H9 (cell line): ENCODE measurements at regions not wholly inside any gene's neighbourhood (a gene's known extent, or its start where the extent isn't known, plus 50 kb on each side); places are given as distances from the start of the nearest gene placed in this dataset.

Experiments
- DNase-seq: peaks from one replicate; pipeline ENCODE4 v3.0.0-alpha.2; 2017
- H2AFZ ChIP-seq: one replicate; pipeline ENCODE4 v1.6.1; 2013; ENCODE audit warnings: mild to moderate bottlenecking, low read length, control low read depth, moderate library complexity
- H2AK5ac ChIP-seq: 2 replicates; pipeline ENCODE4 v1.6.1; 2013; ENCODE audit warnings: low read length, control low read depth, mixed read lengths; ENCODE audit not compliant: insufficient read length
- H2BK120ac ChIP-seq: one replicate; pipeline ENCODE4 v1.6.1; 2013; ENCODE audit warnings: low read depth, mild to moderate bottlenecking, low read length, control low read depth, inconsistent platforms; ENCODE audit not compliant: poor library complexity, severe bottlenecking
- H2BK12ac ChIP-seq: 2 replicates; pipeline ENCODE4 v1.6.1; 2013; ENCODE audit warnings: low read length, control low read depth, mixed read lengths, low read depth; ENCODE audit not compliant: insufficient read length
- H2BK15ac ChIP-seq: 2 replicates; pipeline ENCODE4 v1.6.1; 2013; ENCODE audit warnings: low read depth, low read length, control low read depth
- H2BK20ac ChIP-seq: one replicate; pipeline ENCODE4 v1.6.1; 2013; ENCODE audit warnings: low read depth, mild to moderate bottlenecking, low read length, control low read depth, inconsistent platforms; ENCODE audit not compliant: poor library complexity, severe bottlenecking
- H2BK5ac ChIP-seq: 2 replicates; pipeline ENCODE4 v1.6.1; 2013; ENCODE audit warnings: low read length, control low read depth, mixed read lengths; ENCODE audit not compliant: insufficient read length
- H3K14ac ChIP-seq: 2 replicates; pipeline ENCODE4 v1.6.1; 2013; ENCODE audit warnings: low read length, control low read depth; ENCODE audit not compliant: insufficient read depth
- H3K18ac ChIP-seq: 2 replicates; pipeline ENCODE4 v1.6.1; 2013; ENCODE audit warnings: low read depth, mild to moderate bottlenecking, mixed read lengths, low read length, control low read depth; ENCODE audit not compliant: insufficient read length
- H3K23ac ChIP-seq: 2 replicates; pipeline ENCODE4 v1.6.1; 2013; ENCODE audit warnings: low read length, control low read depth, mixed read lengths, low read depth; ENCODE audit not compliant: insufficient read length
- H3K23me2 ChIP-seq: 2 replicates; pipeline ENCODE4 v1.6.1; 2013; ENCODE audit warnings: low read depth, mild to moderate bottlenecking, mixed read lengths, low read length, control low read depth; ENCODE audit not compliant: insufficient read length, poor library complexity, severe bottlenecking
- H3K27ac ChIP-seq: 2 replicates; pipeline ENCODE4 v1.5.1; 2013; ENCODE audit warnings: low read length, control low read depth, mixed read lengths, low read depth; ENCODE audit not compliant: insufficient read length
- H3K27me3 ChIP-seq: 2 replicates; pipeline ENCODE4 v1.6.1; 2013; ENCODE audit warnings: low read length, control low read depth, inconsistent platforms; ENCODE audit not compliant: insufficient read depth
- H3K4ac ChIP-seq: 2 replicates; pipeline ENCODE4 v1.6.1; 2013; ENCODE audit warnings: low read depth, mild to moderate bottlenecking, control low read depth, inconsistent platforms, low read length, moderate library complexity
- H3K4me1 ChIP-seq: 2 replicates; pipeline ENCODE4 v1.6.1; 2013; ENCODE audit warnings: low read length, control low read depth, inconsistent platforms; ENCODE audit not compliant: insufficient read depth
- H3K4me2 ChIP-seq: 2 replicates; pipeline ENCODE4 v1.6.1; 2013; ENCODE audit warnings: low read length, control low read depth, mixed read lengths; ENCODE audit not compliant: insufficient read length, insufficient read depth
- H3K56ac ChIP-seq: 2 replicates; pipeline ENCODE4 v1.6.1; 2013; ENCODE audit warnings: low read depth, mild to moderate bottlenecking, mixed read lengths, low read length, control low read depth; ENCODE audit not compliant: insufficient read length
- H3K79me1 ChIP-seq: 2 replicates; pipeline ENCODE4 v1.6.1; 2013; ENCODE audit warnings: low read depth, mild to moderate bottlenecking, moderate library complexity, low read length, control low read depth, inconsistent platforms; ENCODE audit not compliant: insufficient read depth, poor library complexity, severe bottlenecking
- H3K79me2 ChIP-seq: 2 replicates; pipeline ENCODE4 v1.6.1; 2013; ENCODE audit warnings: low read length, control low read depth, inconsistent platforms; ENCODE audit not compliant: insufficient read depth
- H3K9ac ChIP-seq: 2 replicates; pipeline ENCODE4 v1.6.1; 2013; ENCODE audit warnings: low read length, control low read depth, mixed read lengths; ENCODE audit not compliant: insufficient read length; ENCODE audit errors: extremely low read depth
- H3K9me3 ChIP-seq: one replicate; pipeline ENCODE4 v1.6.1; 2013; ENCODE audit warnings: low read depth, low read length, inconsistent platforms; ENCODE audit not compliant: control insufficient read depth
- H3T11ph ChIP-seq: one replicate; pipeline ENCODE4 v1.6.1; 2013; ENCODE audit warnings: mild to moderate bottlenecking, low read length, control low read depth, inconsistent platforms
- H4K20me1 ChIP-seq: one replicate; pipeline ENCODE4 v1.6.1; 2013; ENCODE audit not compliant: control insufficient read depth, insufficient read length, insufficient read depth
- H4K5ac ChIP-seq: 2 replicates; pipeline ENCODE4 v1.6.1; 2013; ENCODE audit warnings: low read depth, mild to moderate bottlenecking, mixed read lengths, low read length, control low read depth; ENCODE audit not compliant: insufficient read length
- H4K8ac ChIP-seq: replicated peaks from 2 replicates; pipeline ENCODE4 v1.6.1; 2013; ENCODE audit warnings: low read length, control low read depth, mixed read lengths, low read depth; ENCODE audit not compliant: insufficient read length
- H4K91ac ChIP-seq: 2 replicates; pipeline ENCODE4 v1.6.1; 2013; ENCODE audit warnings: low read depth, mild to moderate bottlenecking, moderate library complexity, mixed read lengths, low read length, control low read depth; ENCODE audit not compliant: insufficient read length
- H3K27ac Mint-ChIP-seq, 3 experiments: 2 replicates in 2 of 3; 3 replicates in 1 of 3; pipeline ENCODE4 v1.8.0; 2020 to 2021; ENCODE audit warnings: mixed read lengths in 3 of 3, mild to moderate bottlenecking in 1 of 3, moderate library complexity in 1 of 3
- H3K27me3 Mint-ChIP-seq: 2 replicates; pipeline ENCODE4 v1.8.0; 2021; ENCODE audit warnings: low read depth, mild to moderate bottlenecking, moderate library complexity, mixed read lengths
- H3K36me3 Mint-ChIP-seq, 3 experiments: 2 replicates in 2 of 3; 3 replicates in 1 of 3; pipeline ENCODE4 v1.8.0; 2020 to 2021; ENCODE audit warnings: low read depth in 3 of 3, mixed read lengths in 3 of 3; ENCODE audit not compliant: insufficient read depth in 1 of 3
- H3K4me1 Mint-ChIP-seq, 2 experiments: 2 replicates each; pipeline ENCODE4 v1.8.0; 2020; ENCODE audit warnings: mixed read lengths in 2 of 2
- H3K4me3 Mint-ChIP-seq, 2 experiments: 2 replicates in 1 of 2; 3 replicates in 1 of 2; pipeline ENCODE4 v1.8.0; 2020 to 2021; ENCODE audit warnings: mild to moderate bottlenecking in 2 of 2, mixed read lengths in 2 of 2, moderate library complexity in 1 of 2
- H3K9me3 Mint-ChIP-seq, 2 experiments: 2 replicates in 1 of 2; 3 replicates in 1 of 2; pipeline ENCODE4 v1.8.0; 2020; ENCODE audit warnings: mild to moderate bottlenecking in 2 of 2, mixed read lengths in 2 of 2, moderate library complexity in 1 of 2
- WGBS: extraction: QIAGEN DNeasy Blood & Tissue Kit; methylation state at CpG from one replicate; pipeline ENCODE4 v1.1.7; 2013; ENCODE audit warnings: missing lambda C conversion rate, low lambda C conversion rate, mixed read lengths; ENCODE audit not compliant: insufficient read length; ENCODE audit errors: extremely low coverage; 5-methylcytosine and 5-hydroxymethylcytosine counted together
- TF ChIP-seq, protein P1 (sequence below): fragments of 200-600 bp; sonication (generic); conservative IDR thresholded peaks from 3 replicates; pipeline ENCODE4 v1.8.0; 2021; ENCODE audit warnings: antibody characterized with exemption, mild to moderate bottlenecking

DNA sequence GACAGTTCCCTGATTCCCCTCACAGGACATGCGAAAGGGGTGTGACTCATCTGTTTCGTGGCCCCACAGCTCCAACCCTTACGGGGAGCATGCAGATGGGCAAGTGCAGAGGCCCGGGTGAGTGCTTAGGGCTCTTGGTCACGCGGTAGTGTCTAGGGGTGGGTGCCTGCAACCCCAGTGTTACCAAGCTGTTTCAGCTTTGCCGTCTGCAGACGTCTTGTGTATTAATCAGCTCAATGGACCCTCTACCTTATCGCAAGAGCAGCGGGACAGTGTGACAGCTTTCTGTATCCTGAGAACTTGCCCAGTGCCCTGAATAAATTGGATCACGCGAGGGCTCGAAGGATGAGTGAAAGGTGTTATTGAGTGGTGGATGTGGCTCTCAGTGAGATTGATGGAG lies 816.4 kb upstream of the ANO3 start:
- Histone ChIP-seq H3K79me1 (no peaks in the 10 kb centered on the region), H3K18ac (no peak overlapping the region), H2AFZ (peak overlapping the region; percentile 9), H3K4me1 (no peaks in the 10 kb centered on the region; the same call in 1 of the 2 replicates), H2BK5ac (no peak overlapping the region), H3K23ac (no peak overlapping the region), H4K8ac (no peak overlapping the region), H3K27ac (no peak overlapping the region), H3K4me2 (no peak overlapping the region), H4K20me1 (no peaks in the 10 kb centered on the region), H3K23me2 (no peaks in the 10 kb centered on the region), H3T11ph (no peak overlapping the region), H2AK5ac (no peak overlapping the region), H3K79me2 (no peaks in the 10 kb centered on the region), H3K27me3 (no peaks in the 10 kb centered on the region), H3K56ac (no peak overlapping the region), H2BK12ac (no peak overlapping the region), H3K9ac (no peak overlapping the region), H3K9me3 (no peaks in the 10 kb centered on the region), H3K14ac (no peak overlapping the region), H2BK120ac (no peak overlapping the region), H2BK15ac (no peak overlapping the region), H3K4ac (no peak overlapping the region), H2BK20ac (no peak overlapping the region), H4K91ac (no peak overlapping the region), H4K5ac (no peak overlapping the region)
- no peak for DNase-seq
- no CpG with 5 or more reads among the region's 13 CpGs for WGBS
- TF ChIP-seq, protein P1, sequence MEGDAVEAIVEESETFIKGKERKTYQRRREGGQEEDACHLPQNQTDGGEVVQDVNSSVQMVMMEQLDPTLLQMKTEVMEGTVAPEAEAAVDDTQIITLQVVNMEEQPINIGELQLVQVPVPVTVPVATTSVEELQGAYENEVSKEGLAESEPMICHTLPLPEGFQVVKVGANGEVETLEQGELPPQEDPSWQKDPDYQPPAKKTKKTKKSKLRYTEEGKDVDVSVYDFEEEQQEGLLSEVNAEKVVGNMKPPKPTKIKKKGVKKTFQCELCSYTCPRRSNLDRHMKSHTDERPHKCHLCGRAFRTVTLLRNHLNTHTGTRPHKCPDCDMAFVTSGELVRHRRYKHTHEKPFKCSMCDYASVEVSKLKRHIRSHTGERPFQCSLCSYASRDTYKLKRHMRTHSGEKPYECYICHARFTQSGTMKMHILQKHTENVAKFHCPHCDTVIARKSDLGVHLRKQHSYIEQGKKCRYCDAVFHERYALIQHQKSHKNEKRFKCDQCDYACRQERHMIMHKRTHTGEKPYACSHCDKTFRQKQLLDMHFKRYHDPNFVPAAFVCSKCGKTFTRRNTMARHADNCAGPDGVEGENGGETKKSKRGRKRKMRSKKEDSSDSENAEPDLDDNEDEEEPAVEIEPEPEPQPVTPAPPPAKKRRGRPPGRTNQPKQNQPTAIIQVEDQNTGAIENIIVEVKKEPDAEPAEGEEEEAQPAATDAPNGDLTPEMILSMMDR: no peak
- Mint-ChIP-seq H3K4me1 (peaks cover 2 to 6% of the 10 kb centered on the region in 2 experiments; a peak in 1 of 4 replicates), H3K4me3 (no peak overlapping the region), H3K27ac (no peak overlapping the region), H3K27me3 (no peaks in the 10 kb centered on the region), H3K36me3 (peaks cover 0 to 12% (median 0%) of the 10 kb centered on the region in 3 experiments; a peak in 3 of 7 replicates), H3K9me3 (peaks cover 0 to 5% of the 10 kb centered on the region in 2 experiments; a peak in 2 of 5 replicates)
